ENCODE measurements at regions not wholly inside any gene's neighbourhood (a gene's known extent, or its start where the extent isn't known, plus 50 kb on each side); places are given as distances from the start of the nearest gene placed in this dataset.
A peak's percentile ranks its signal among the peaks of the same experiment; 100 is the strongest.
"Not testable (repeated sequence)": the region's sequence is repeated elsewhere in the genome, so short reads cannot be mapped to it uniquely, and the experiment has no call there.

- DNase-seq (ENCODE audit: low read depth) = no peak
Measured at GRCh38 chrX:55142206-55142918, 53.5 kb downstream of the PAGE2 start.

GRCh38 chrX:55142919-55143310 is 54.1 kb downstream of the PAGE2 start:
- no peak for DNase-seq (ENCODE audit: low read depth)

- peak; percentile 23 for DNase-seq (ENCODE audit: low read depth)
Measured at GRCh38 chrX:55143621-55144020, 54.8 kb downstream of the PAGE2 start.

- no peak for DNase-seq (ENCODE audit: low read depth)
Measured at GRCh38 chrX:55144697-55145096, 55.9 kb downstream of the PAGE2 start.

- no peak for DNase-seq (ENCODE audit: low read depth)
Measured at GRCh38 chrX:55149242-55149641, 60.4 kb downstream of the PAGE2 start.

- no peak for DNase-seq (ENCODE audit: low read depth)
Measured at GRCh38 chrX:55151199-55151598, 62.4 kb downstream of the PAGE2 start.

- DNase-seq (ENCODE audit: low read depth) = no peak
Measured at GRCh38 chrX:55159551-55159950, 60.6 kb upstream of the PAGE5 start.

GRCh38 chrX:55160685-55161552 is 59.2 kb upstream of the PAGE5 start:
- peak; percentile 85 for DNase-seq (ENCODE audit: low read depth)

GRCh38 chrX:55161581-55161980 is 58.6 kb upstream of the PAGE5 start:
- peak; percentile 26 for DNase-seq (ENCODE audit: low read depth)

- no peak for DNase-seq (ENCODE audit: low read depth)
Measured at GRCh38 chrX:55163171-55163570, 57.0 kb upstream of the PAGE5 start.

GRCh38 chrX:55165026-55165425 is 55.1 kb upstream of the PAGE5 start:
- not testable (repeated sequence) for DNase-seq (ENCODE audit: low read depth)

- DNase-seq (ENCODE audit: low read depth) = peak; percentile 35
Measured at GRCh38 chrX:55167124-55167803, 52.9 kb upstream of the PAGE5 start.

- no peak for DNase-seq (ENCODE audit: low read depth)
Measured at GRCh38 chrX:55167901-55168300, 52.2 kb upstream of the PAGE5 start.

- no peak for DNase-seq (ENCODE audit: low read depth)
Measured at GRCh38 chrX:55169782-55170181, 50.4 kb upstream of the PAGE5 start.
